CD4-positive, alpha-beta memory T cell (primary cell): ENCODE measurements at regions not wholly inside any gene's neighbourhood (a gene's known extent, or its start where the extent isn't known, plus 50 kb on each side); places are given as distances from the start of the nearest gene placed in this dataset.

Experiments
- CTCF ChIA-PET: fragments of 350-600 bp; sonication (Branson Sonifier 250); formaldehyde crosslinking; loops from one replicate; lab custom pipeline; 2021; ENCODE audit warnings: inconsistent platforms; ENCODE audit not compliant: partially characterized antibody; lab: Charles Lee
- POLR2A ChIA-PET: fragments of 350-600 bp; sonication (Branson Sonifier 250); formaldehyde crosslinking; loops from one replicate; lab custom pipeline; 2021; ENCODE audit not compliant: partially characterized antibody; lab: Charles Lee
- DNase-seq, 5 donors: peaks; one replicate each; pipeline versions ENCODE4 v3.0.0 to v3.0.0-alpha.2; 2020 to 2022; ENCODE audit warnings: mixed read lengths in 1 of 5
- H3K27ac ChIP-seq: one replicate; pipeline ENCODE4 v1.7.0; 2013; ENCODE audit warnings: low read depth, low read length
- H3K27me3 ChIP-seq: 2 replicates; pipeline ENCODE4 v1.7.0; 2013; ENCODE audit warnings: mild to moderate bottlenecking, low read length, moderate library complexity; ENCODE audit not compliant: insufficient read depth
- H3K36me3 ChIP-seq: 2 replicates; pipeline ENCODE4 v1.7.0; 2013; ENCODE audit warnings: mild to moderate bottlenecking, low read length, moderate library complexity; ENCODE audit not compliant: insufficient read depth
- H3K4me1 ChIP-seq: 2 replicates; pipeline ENCODE4 v1.7.0; 2013; ENCODE audit warnings: mild to moderate bottlenecking, low read length, moderate library complexity; ENCODE audit not compliant: insufficient read depth
- H3K4me3 ChIP-seq, 2 donors: one replicate each; pipeline ENCODE4 v1.7.0; 2013; ENCODE audit warnings: low read length in 2 of 2, mild to moderate bottlenecking in 1 of 2
- H3K9me3 ChIP-seq, 2 donors: one replicate each; pipeline ENCODE4 v1.7.0; 2013; ENCODE audit warnings: low read length in 2 of 2, control low read depth in 1 of 2; ENCODE audit not compliant: control insufficient read depth in 1 of 2
- H3K27ac Mint-ChIP-seq, 7 donors: one replicate each; pipeline ENCODE4 v1.8.0; 2020 to 2021; ENCODE audit warnings: mixed read lengths in 7 of 7, mild to moderate bottlenecking in 6 of 7, inconsistent platforms in 3 of 7, moderate library complexity in 3 of 7
- H3K27me3 Mint-ChIP-seq, 2 donors: one replicate each; pipeline ENCODE4 v1.8.0; 2020 to 2021; ENCODE audit warnings: mixed read lengths in 2 of 2
- H3K36me3 Mint-ChIP-seq, 2 donors: one replicate each; pipeline ENCODE4 v1.8.0; 2020 to 2021; ENCODE audit warnings: mixed read lengths in 2 of 2, inconsistent platforms in 1 of 2, mild to moderate bottlenecking in 1 of 2
- H3K4me1 Mint-ChIP-seq, 4 donors: one replicate each; pipeline ENCODE4 v1.8.0; 2020 to 2021; ENCODE audit warnings: mixed read lengths in 4 of 4, mild to moderate bottlenecking in 1 of 4
- H3K4me3 Mint-ChIP-seq, 8 donors: one replicate each; pipeline ENCODE4 v1.8.0; 2020 to 2021; ENCODE audit warnings: mixed read lengths in 8 of 8, mild to moderate bottlenecking in 7 of 8, moderate library complexity in 6 of 8, inconsistent platforms in 3 of 8
- H3K9me3 Mint-ChIP-seq, 8 donors: one replicate each; pipeline ENCODE4 v1.8.0; 2020 to 2021; ENCODE audit warnings: mixed read lengths in 8 of 8, mild to moderate bottlenecking in 5 of 8, inconsistent platforms in 3 of 8, moderate library complexity in 1 of 8
- intact Hi-C: fragments of 100-400 bp; cut with micrococcal nuclease; formaldehyde crosslinking; loops from one replicate; pipeline ENCODE4 v1.15.1; 2023

DNA sequence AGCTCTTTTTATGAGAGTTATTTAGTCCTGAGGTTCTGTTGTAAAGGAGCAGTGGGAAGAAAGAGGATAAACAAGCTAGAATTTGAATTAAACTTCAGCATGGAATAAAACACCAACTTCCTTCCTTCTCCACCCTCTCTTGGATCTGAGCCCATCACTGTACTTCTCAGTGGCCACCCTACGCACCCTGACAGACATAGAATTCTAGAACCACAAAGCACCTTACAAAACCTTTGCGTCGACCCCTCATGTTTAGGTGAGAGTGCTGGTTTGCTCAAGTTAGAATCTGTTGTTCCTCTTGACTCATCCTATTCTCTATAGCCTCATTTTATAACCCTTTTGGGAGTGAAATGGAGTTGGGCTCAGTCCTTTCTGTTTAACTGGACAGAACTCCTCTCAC is 84.6 kb upstream of the RPL34 start:
- POLR2A ChIA-PET = interaction anchor here (0.7 kb wide), 2 partner anchors 422 to 819 kb away, joined by 3 read pairs; no protein-coding TSS in a partner anchor
- no peaks in the 10 kb centered on the region for H3K27me3 Mint-ChIP-seq

DNA sequence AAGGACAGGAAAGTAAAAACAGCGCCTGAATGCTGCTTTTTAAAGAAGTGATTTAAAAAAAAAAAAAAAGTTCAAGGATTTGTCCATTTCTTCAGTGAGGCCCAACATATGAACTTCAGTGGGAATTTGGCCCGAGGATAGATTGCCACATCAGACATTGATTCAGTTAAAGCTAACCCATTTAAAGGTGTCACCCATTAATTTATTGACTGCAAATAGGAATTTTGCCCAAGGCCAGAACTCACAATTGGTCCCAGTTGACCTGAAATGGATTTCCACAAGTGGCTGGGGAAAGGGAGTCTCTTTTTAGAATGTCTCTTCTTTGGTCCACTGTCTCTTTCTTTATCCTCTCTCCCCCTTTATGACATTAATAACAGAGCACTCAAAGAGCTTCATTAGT is 86.5 kb upstream of the RPL34 start:
- POLR2A ChIA-PET = no interaction called here
- intact Hi-C loops = no loop called here

More for the DNA sequence above, 84.6 kb upstream of the RPL34 start:
- no peaks in the 10 kb centered on the region for H3K36me3 ChIP-seq
- peaks cover 26 to 68% (median 54%) of the 10 kb centered on the region in 4 donors for H3K4me1 Mint-ChIP-seq
- H3K9me3 ChIP-seq = no peaks in the 10 kb centered on the region
- peaks cover 0 to 6% of the 10 kb centered on the region in 2 donors for H3K36me3 Mint-ChIP-seq
- H3K9me3 Mint-ChIP-seq = peaks cover 0 to 2% (median 0%) of the 10 kb centered on the region in 8 donors
- H3K27ac ChIP-seq = no peak overlapping the region
- no peak overlapping the region for H3K4me3 ChIP-seq
- CTCF ChIA-PET = interaction anchor here (1.0 kb wide), 1 partner anchor 36 kb away, joined by 3 read pairs; no protein-coding TSS in a partner anchor
- H3K27me3 ChIP-seq = no peaks in the 10 kb centered on the region
- H3K27ac Mint-ChIP-seq = peak overlapping the region in 2 of 7 donors; percentile 1 to 63
- H3K4me3 Mint-ChIP-seq = peak overlapping the region in 4 of 8 donors; percentile 34 to 70 (median 48)
- DNase-seq = no peak
- peaks cover 42% of the 10 kb centered on the region for H3K4me1 ChIP-seq
- intact Hi-C loops = no loop called here

DNA sequence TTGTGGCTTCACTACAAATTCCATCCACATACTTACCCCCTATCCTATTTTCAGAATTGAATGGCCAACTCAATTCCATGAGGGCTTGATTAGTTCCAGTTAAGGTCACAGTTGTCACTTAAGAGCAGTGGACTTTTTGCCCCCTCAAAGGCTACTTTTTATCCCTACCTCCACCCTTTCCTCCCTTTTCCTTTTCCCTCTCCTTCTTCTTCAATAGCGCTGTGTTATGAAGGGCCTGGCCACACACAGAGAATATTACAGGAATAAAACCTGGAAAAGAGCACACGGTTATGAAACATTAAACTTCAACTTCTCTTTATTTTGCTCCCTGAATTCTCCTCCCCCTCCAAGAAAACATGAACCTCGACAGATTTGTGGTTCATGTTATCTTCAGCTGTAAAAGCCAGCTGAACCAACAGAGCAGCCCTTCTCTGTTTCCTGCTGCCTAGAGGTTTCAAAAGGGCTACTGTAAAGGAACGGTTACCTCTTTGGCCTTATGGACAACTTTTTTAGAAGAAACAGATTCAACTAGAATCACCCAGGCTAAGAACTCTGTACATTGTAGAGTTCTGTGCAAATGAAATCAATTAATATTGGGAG is 87.0 kb upstream of the RPL34 start:
- peak overlapping the region in 2 of 7 donors; percentile 39 to 63 for H3K27ac Mint-ChIP-seq
- CTCF ChIA-PET = interaction anchor here (1.0 to 1.6 kb wide), 2 partner anchors 503 to 504 kb away, joined by 4 to 5 read pairs; no protein-coding TSS in a partner anchor

More for the DNA sequence above, 86.5 kb upstream of the RPL34 start:
- Histone ChIP-seq H3K4me3 (no peak overlapping the region), H3K9me3 (no peaks in the 10 kb centered on the region), H3K36me3 (no peaks in the 10 kb centered on the region), H3K27ac (no peak overlapping the region), H3K27me3 (no peaks in the 10 kb centered on the region), H3K4me1 (peaks cover 56% of the 10 kb centered on the region)
- H3K9me3 Mint-ChIP-seq = peaks cover 0 to 2% (median 0%) of the 10 kb centered on the region in 8 donors
- CTCF ChIA-PET = interaction anchor here (0.7 to 1.0 kb wide), 2 partner anchors 11 to 503 kb away, joined by 3 to 4 read pairs; no protein-coding TSS in a partner anchor
- H3K36me3 Mint-ChIP-seq = peaks cover 0 to 6% of the 10 kb centered on the region in 2 donors
- H3K4me3 Mint-ChIP-seq = peak overlapping the region in 2 of 8 donors; percentile 18 to 54
- peaks cover 26 to 78% (median 64%) of the 10 kb centered on the region in 4 donors for H3K4me1 Mint-ChIP-seq
- H3K27ac Mint-ChIP-seq = no peak overlapping the region
- no peak for DNase-seq
- H3K27me3 Mint-ChIP-seq = no peaks in the 10 kb centered on the region

DNA sequence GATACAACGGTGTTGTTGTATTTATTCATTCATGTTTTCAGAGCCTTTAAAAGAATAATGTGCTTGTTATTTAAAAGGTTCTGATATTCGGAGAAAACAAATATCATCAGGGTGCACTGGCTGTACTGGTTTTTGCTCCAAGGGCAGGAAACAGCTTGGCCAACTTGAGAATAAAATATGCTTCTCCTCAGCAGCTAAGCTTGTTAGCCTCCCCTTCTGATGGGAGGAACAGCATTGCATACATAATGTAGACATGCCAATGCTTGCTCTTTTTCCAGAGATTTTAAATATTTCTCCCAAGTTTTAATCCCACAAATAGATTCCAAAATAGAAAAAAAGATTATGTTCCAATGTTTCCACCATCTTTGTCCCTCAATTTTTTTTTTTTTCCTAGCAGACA is 87.6 kb upstream of the RPL34 start:
- Histone ChIP-seq H3K27me3 (no peaks in the 10 kb centered on the region), H3K27ac (no peak overlapping the region), H3K36me3 (no peaks in the 10 kb centered on the region), H3K4me3 (no peak overlapping the region), H3K9me3 (no peaks in the 10 kb centered on the region), H3K4me1 (peaks cover 68% of the 10 kb centered on the region)
- Mint-ChIP-seq H3K36me3 (peaks cover 0 to 6% of the 10 kb centered on the region in 2 donors), H3K9me3 (peaks cover 0 to 2% (median 0%) of the 10 kb centered on the region in 8 donors), H3K27me3 (no peaks in the 10 kb centered on the region), H3K27ac (peak overlapping the region in 1 of 7 donors; percentile 63), H3K4me3 (peak overlapping the region in 2 of 8 donors; percentile 10 to 54), H3K4me1 (peaks cover 35 to 86% (median 73%) of the 10 kb centered on the region in 4 donors)
- no peak for DNase-seq
- ChIA-PET POLR2A (no interaction called here), CTCF (interaction anchor here (1.2 to 1.6 kb wide), 2 partner anchors 20 to 503 kb away, joined by 3 to 5 read pairs; no protein-coding TSS in a partner anchor)
- intact Hi-C loops = no loop called here

More for the DNA sequence above, 87.0 kb upstream of the RPL34 start:
- H3K36me3 ChIP-seq = no peaks in the 10 kb centered on the region
- H3K9me3 ChIP-seq = no peaks in the 10 kb centered on the region
- Mint-ChIP-seq H3K27me3 (no peaks in the 10 kb centered on the region), H3K4me3 (peak overlapping the region in 5 of 8 donors; percentile 4 to 54 (median 17)), H3K9me3 (peaks cover 0 to 2% (median 0%) of the 10 kb centered on the region in 8 donors), H3K4me1 (peaks cover 29 to 83% (median 69%) of the 10 kb centered on the region in 4 donors), H3K36me3 (peaks cover 0 to 6% of the 10 kb centered on the region in 2 donors)
- no peak overlapping the region for H3K27ac ChIP-seq
- DNase-seq = no peak
- POLR2A ChIA-PET = no interaction called here
- intact Hi-C loops = no loop called here
- peaks cover 61% of the 10 kb centered on the region for H3K4me1 ChIP-seq
- no peaks in the 10 kb centered on the region for H3K27me3 ChIP-seq
- H3K4me3 ChIP-seq = no peak overlapping the region

DNA sequence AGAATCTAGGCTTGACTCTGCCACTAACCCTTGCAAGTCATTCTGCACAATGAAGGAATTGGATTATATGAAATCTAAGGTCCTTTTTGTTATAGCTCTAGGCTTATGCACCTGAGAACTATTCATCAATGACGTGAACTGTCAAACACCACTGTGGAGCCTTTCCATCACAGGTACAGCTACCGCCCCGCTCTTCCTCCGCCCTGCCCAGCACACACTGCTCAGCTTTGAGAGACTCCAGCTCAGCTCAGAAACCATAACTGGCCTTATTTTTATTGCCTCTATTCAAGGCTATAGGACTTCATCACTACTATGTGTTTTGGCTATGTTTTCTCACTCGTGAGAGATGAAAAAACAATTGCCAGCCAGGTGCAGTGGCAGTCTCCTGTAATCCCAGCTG is 88.2 kb upstream of the RPL34 start:
- peaks cover 0 to 6% of the 10 kb centered on the region in 2 donors for H3K36me3 Mint-ChIP-seq
- intact Hi-C loops = no loop called here
- Histone ChIP-seq H3K36me3 (no peaks in the 10 kb centered on the region), H3K4me1 (peaks cover 73% of the 10 kb centered on the region), H3K27me3 (no peaks in the 10 kb centered on the region), H3K9me3 (no peaks in the 10 kb centered on the region), H3K27ac (no peak overlapping the region), H3K4me3 (no peak overlapping the region)
- H3K27me3 Mint-ChIP-seq = no peaks in the 10 kb centered on the region
- POLR2A ChIA-PET = no interaction called here
- CTCF ChIA-PET = interaction anchor here (1.2 to 1.6 kb wide), 3 partner anchors 21 to 503 kb away, joined by 3 to 6 read pairs (median 5); no protein-coding TSS in a partner anchor
- H3K4me1 Mint-ChIP-seq = peaks cover 40 to 86% (median 75%) of the 10 kb centered on the region in 4 donors
- no peak for DNase-seq
- H3K4me3 Mint-ChIP-seq = peak overlapping the region in 4 of 8 donors; percentile 10 to 61 (median 50)
- peak overlapping the region in 1 of 7 donors; percentile 64 for H3K27ac Mint-ChIP-seq
- H3K9me3 Mint-ChIP-seq = peaks cover 0 to 6% (median 1%) of the 10 kb centered on the region in 8 donors

DNA sequence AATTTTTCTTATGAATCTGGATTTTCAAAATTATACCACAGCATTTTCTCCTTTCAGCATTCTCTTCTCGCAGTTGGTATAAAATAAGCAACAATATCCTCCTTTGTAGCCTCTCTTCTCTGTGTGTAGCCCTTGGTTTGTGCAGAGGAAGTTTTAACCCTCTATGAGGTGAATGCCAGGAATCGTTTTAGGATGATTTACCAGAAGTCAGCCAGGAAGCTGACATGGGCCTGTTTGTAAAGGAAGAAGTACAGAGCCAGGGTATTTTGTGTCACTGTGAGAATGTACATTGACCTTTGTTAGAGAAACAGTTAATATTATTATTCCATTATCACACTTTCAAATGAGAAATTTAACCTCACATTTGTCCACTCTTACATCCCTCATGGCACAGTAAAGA is 88.9 kb upstream of the RPL34 start:
- no peaks in the 10 kb centered on the region for H3K36me3 ChIP-seq
- Mint-ChIP-seq H3K27me3 (no peaks in the 10 kb centered on the region), H3K9me3 (peaks cover 0 to 7% (median 3%) of the 10 kb centered on the region in 8 donors), H3K4me3 (peak overlapping the region in 7 of 8 donors; percentile 7 to 61 (median 47)), H3K27ac (peak overlapping the region in 3 of 7 donors; percentile 32 to 66 (median 64)), H3K36me3 (peaks cover 0 to 10% of the 10 kb centered on the region in 2 donors), H3K4me1 (peaks cover 43 to 87% (median 76%) of the 10 kb centered on the region in 4 donors)
- DNase-seq = no peak
- intact Hi-C loops = no loop called here
- H3K4me1 ChIP-seq = peaks cover 76% of the 10 kb centered on the region
- H3K27me3 ChIP-seq = no peaks in the 10 kb centered on the region
- POLR2A ChIA-PET = no interaction called here
- no peak overlapping the region for H3K27ac ChIP-seq
- H3K4me3 ChIP-seq = no peak overlapping the region
- no peaks in the 10 kb centered on the region for H3K9me3 ChIP-seq
- CTCF ChIA-PET = interaction anchor here (1.2 to 1.4 kb wide), 2 partner anchors 22 to 41 kb away, joined by 3 to 6 read pairs; no protein-coding TSS in a partner anchor
